ENCODE measurements at regions not wholly inside any gene's neighbourhood (a gene's known extent, or its start where the extent isn't known, plus 50 kb on each side); places are given as distances from the start of the nearest gene placed in this dataset.

DNA sequence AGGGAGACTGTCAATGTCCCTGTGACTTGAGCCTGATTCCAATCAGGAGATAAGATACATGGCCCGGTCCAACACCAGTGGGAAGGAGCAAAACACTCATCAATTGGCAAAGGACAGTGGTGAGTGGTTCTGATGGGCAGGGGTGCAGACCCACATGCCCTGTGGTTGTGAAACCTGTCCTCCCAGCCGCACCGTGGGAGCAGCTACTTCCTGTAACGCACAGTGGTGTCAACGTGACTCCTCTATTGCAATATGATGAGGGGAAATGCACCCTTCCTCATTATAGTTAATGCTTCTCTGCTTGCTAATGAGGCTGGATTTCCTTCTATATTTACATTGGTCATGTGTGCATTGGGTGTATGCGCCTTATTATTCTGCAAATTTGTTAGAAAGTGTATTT is 223.0 kb downstream of the IRX1 start:
- TF ChIP-seq, protein P1, sequence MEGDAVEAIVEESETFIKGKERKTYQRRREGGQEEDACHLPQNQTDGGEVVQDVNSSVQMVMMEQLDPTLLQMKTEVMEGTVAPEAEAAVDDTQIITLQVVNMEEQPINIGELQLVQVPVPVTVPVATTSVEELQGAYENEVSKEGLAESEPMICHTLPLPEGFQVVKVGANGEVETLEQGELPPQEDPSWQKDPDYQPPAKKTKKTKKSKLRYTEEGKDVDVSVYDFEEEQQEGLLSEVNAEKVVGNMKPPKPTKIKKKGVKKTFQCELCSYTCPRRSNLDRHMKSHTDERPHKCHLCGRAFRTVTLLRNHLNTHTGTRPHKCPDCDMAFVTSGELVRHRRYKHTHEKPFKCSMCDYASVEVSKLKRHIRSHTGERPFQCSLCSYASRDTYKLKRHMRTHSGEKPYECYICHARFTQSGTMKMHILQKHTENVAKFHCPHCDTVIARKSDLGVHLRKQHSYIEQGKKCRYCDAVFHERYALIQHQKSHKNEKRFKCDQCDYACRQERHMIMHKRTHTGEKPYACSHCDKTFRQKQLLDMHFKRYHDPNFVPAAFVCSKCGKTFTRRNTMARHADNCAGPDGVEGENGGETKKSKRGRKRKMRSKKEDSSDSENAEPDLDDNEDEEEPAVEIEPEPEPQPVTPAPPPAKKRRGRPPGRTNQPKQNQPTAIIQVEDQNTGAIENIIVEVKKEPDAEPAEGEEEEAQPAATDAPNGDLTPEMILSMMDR (IDR thresholded peaks at IDR 0.05; ENCODE audit: unreplicated experiment): no peak
- no TSS peak for BruUV-seq (replicated peaks)
- no peak for DNase-seq
- no peaks in the 10 kb centered on the region for H3K27me3 Mint-ChIP-seq (ENCODE audit: unreplicated experiment)
- peaks cover 10% of the 10 kb centered on the region for H3K9me3 Mint-ChIP-seq (ENCODE audit: low read depth, unreplicated experiment)
- CTCF ChIA-PET: no interaction called here
- H3K4me3 Mint-ChIP-seq (ENCODE audit: low read depth, unreplicated experiment): no peak overlapping the region
- intact Hi-C loops (cut with micrococcal nuclease; ENCODE audit: unreplicated experiment): no loop called here
- no peak overlapping the region for H3K27ac Mint-ChIP-seq (ENCODE audit: unreplicated experiment)
- no peaks in the 10 kb centered on the region for H3K36me3 Mint-ChIP-seq (ENCODE audit: insufficient read depth, unreplicated experiment)
- no peaks in the 10 kb centered on the region for H3K4me1 Mint-ChIP-seq (ENCODE audit: low read depth, unreplicated experiment)

DNA sequence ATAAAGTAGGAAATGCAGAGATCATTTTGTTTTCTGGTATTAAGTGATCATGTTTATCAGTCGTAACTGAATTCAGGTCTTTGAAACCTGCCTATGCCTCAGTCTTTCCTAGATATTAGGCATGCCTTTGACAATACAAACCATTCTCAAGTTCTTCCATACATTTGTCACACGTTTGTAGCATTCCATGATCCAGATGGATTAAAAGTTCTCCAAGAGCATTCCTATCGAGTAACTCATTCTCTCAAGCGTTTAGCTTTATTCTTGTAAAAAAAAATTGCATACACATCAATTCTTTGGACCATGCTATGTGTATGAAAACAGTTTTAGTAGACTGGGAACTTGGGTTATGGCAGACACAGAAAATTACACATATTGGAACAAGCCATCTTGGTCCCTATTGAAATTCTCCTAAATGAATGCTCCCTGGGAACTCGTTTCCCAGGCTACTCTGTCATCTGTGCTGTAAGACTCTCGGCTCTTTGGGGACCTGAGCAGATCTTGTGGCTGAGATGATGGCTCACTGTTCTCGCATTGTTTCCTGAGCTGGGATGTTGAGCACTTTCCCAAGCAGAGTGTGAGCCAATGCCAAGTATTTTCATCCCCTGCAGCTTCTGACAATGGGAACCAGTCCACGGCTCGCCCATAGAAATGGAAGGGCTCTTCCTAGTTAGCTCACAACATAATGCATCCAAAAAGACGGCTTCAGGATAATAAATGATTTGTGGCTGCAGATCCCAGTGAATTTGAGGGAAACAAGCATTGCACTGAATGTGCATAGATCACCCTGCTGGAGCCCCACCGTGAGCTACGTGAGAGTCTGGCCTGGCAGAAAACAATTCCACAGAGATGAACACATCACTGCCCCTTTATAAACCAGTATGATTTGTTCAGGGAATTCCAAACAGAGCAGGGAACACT is 230.2 kb downstream of the IRX1 start:
- TF ChIP-seq, protein P1 (IDR thresholded peaks at IDR 0.05; ENCODE audit: unreplicated experiment): no peak
- H3K4me1 Mint-ChIP-seq (ENCODE audit: low read depth, unreplicated experiment): no peaks in the 10 kb centered on the region
- no peaks in the 10 kb centered on the region for H3K36me3 Mint-ChIP-seq (ENCODE audit: insufficient read depth, unreplicated experiment)
- DNase-seq: no peak
- H3K27ac Mint-ChIP-seq (ENCODE audit: unreplicated experiment): no peak overlapping the region
- intact Hi-C loops (cut with micrococcal nuclease; ENCODE audit: unreplicated experiment): no loop called here
- no TSS peak for BruUV-seq (replicated peaks)
- CTCF ChIA-PET: no interaction called here
- no peaks in the 10 kb centered on the region for H3K27me3 Mint-ChIP-seq (ENCODE audit: unreplicated experiment)
- H3K9me3 Mint-ChIP-seq (ENCODE audit: low read depth, unreplicated experiment): peaks cover 13% of the 10 kb centered on the region
- H3K4me3 Mint-ChIP-seq (ENCODE audit: low read depth, unreplicated experiment): no peak overlapping the region

DNA sequence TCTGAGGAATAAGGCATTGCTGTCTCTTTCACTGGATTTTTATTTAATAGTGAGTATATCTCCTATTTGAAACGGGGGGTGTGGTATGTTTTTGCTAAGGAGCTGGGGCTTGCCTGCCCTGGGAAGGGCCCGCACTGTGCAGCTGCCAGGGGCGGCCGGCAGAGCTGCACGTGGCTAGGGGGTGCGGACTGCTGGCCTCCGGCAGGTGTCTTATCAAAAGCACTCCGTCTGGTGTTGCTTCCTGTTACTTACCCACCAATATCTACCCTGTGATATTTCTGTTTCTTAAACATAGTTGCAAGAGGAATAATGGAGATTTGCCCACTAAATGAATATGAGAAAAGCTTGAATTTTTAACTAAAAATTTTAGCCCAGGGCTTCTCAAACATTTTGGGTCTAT is 232.0 kb downstream of the IRX1 start:
- Mint-ChIP-seq H3K9me3 (ENCODE audit: low read depth, unreplicated experiment) (peaks cover 16% of the 10 kb centered on the region), H3K27me3 (ENCODE audit: unreplicated experiment) (no peaks in the 10 kb centered on the region), H3K27ac (ENCODE audit: unreplicated experiment) (no peak overlapping the region), H3K4me3 (ENCODE audit: low read depth, unreplicated experiment) (no peak overlapping the region), H3K36me3 (ENCODE audit: insufficient read depth, unreplicated experiment) (no peaks in the 10 kb centered on the region), H3K4me1 (ENCODE audit: low read depth, unreplicated experiment) (no peaks in the 10 kb centered on the region)
- DNase-seq: no peak
- CTCF ChIA-PET: no interaction called here
- TF ChIP-seq, protein P1 (IDR thresholded peaks at IDR 0.05; ENCODE audit: unreplicated experiment): no peak
- intact Hi-C loops (cut with micrococcal nuclease; ENCODE audit: unreplicated experiment): no loop called here
- BruUV-seq (replicated peaks): no TSS peak

DNA sequence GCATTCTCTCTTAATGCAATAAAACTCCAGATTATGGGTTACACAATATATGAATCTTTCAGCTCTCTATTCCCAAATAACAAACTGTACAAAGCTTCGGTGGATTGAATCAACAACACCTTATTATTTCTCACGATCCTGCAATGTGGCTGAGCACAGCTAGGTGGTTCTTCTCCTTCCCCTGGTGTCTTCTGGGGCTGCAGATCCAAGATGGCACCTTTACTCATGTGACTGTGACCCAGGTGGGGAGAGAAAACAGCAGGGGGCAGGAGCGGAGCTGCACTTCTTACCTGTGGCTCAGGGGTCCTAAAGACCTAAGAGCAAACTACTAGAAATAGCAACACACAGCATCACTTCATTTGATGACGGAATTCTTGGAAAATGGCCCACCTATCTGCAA is 233.1 kb downstream of the IRX1 start:
- TF ChIP-seq, protein P1 (IDR thresholded peaks at IDR 0.05; ENCODE audit: unreplicated experiment): no peak
- intact Hi-C loops (cut with micrococcal nuclease; ENCODE audit: unreplicated experiment): no loop called here
- H3K4me3 Mint-ChIP-seq (ENCODE audit: low read depth, unreplicated experiment): no peak overlapping the region
- no peak for DNase-seq
- peaks cover 16% of the 10 kb centered on the region for H3K9me3 Mint-ChIP-seq (ENCODE audit: low read depth, unreplicated experiment)
- H3K27me3 Mint-ChIP-seq (ENCODE audit: unreplicated experiment): no peaks in the 10 kb centered on the region
- no TSS peak for BruUV-seq (replicated peaks)
- H3K27ac Mint-ChIP-seq (ENCODE audit: unreplicated experiment): no peak overlapping the region
- no peaks in the 10 kb centered on the region for H3K4me1 Mint-ChIP-seq (ENCODE audit: low read depth, unreplicated experiment)
- CTCF ChIA-PET: no interaction called here
- H3K36me3 Mint-ChIP-seq (ENCODE audit: insufficient read depth, unreplicated experiment): no peaks in the 10 kb centered on the region
